B cell (primary cell): ENCODE measurements at regions not wholly inside any gene's neighbourhood (a gene's known extent, or its start where the extent isn't known, plus 50 kb on each side); places are given as distances from the start of the nearest gene placed in this dataset.

Source experiments
- ATAC-seq: fragments of 200-7000 bp; cut with Tn5 transposase; one replicate; pipeline ENCODE4 v1.10.0; 2021; ENCODE audit warnings: low read depth, mild to moderate bottlenecking, moderate number of reproducible peaks, moderate library complexity
- CTCF ChIA-PET: fragments of 350-600 bp; sonication (Branson Sonifier 250); formaldehyde crosslinking; loops from one replicate; lab custom pipeline; 2021; ENCODE audit warnings: antibody characterized with exemption, inconsistent platforms; lab: Charles Lee
- POLR2A ChIA-PET: fragments of 350-600 bp; sonication (Branson Sonifier 250); formaldehyde crosslinking; loops from one replicate; lab custom pipeline; 2021; ENCODE audit warnings: antibody characterized with exemption; lab: Charles Lee
- DNase-seq: peaks from one replicate; pipeline ENCODE4 v3.0.0; 2013
- H2AFZ ChIP-seq: 2 replicates; pipeline ENCODE4 v1.6.1; 2012; ENCODE audit warnings: mild to moderate bottlenecking, low read depth, low read length; ENCODE audit not compliant: insufficient read depth, poor library complexity, severe bottlenecking
- H3K27ac ChIP-seq, 2 donors: 1 replicate in 1 of 2; 2 replicates in 1 of 2; pipeline ENCODE4 v1.5.1; 2012 to 2013; ENCODE audit warnings: low read length in 2 of 2, mild to moderate bottlenecking in 2 of 2, moderate library complexity in 1 of 2
- H3K27me3 ChIP-seq, 4 experiments: fragments of 200-600 bp in 1 of 4; sonication (generic) in 1 of 4; replicated peaks in 1 of 4; 1 replicate in 2 of 4; 2 replicates in 2 of 4; pipeline versions ENCODE4 v1.6.1 to v1.7.0; 2013 to 2016; ENCODE audit warnings: low read length in 3 of 4, mild to moderate bottlenecking in 2 of 4, mixed read lengths in 1 of 4, moderate library complexity in 1 of 4; ENCODE audit not compliant: insufficient read depth in 4 of 4, control insufficient read depth in 3 of 4; ENCODE audit errors: control extremely low read depth in 1 of 4
- H3K36me3 ChIP-seq, 2 experiments: replicated peaks in 1 of 2; 1 replicate in 1 of 2; 2 replicates in 1 of 2; pipeline versions ENCODE4 v1.6.1 to v1.7.1; 2013; ENCODE audit warnings: low read length in 1 of 2; ENCODE audit not compliant: insufficient read depth in 2 of 2, control insufficient read depth in 1 of 2; ENCODE audit errors: control extremely low read depth in 1 of 2, extremely low read depth in 1 of 2
- H3K4me1 ChIP-seq, 2 donors: fragments of 200-600 bp in 1 of 2; sonication (generic) in 1 of 2; 1 replicate in 1 of 2; 2 replicates in 1 of 2; pipeline versions ENCODE4 v1.5.1 to v1.6.1; 2013 to 2017; ENCODE audit warnings: low read length in 2 of 2; ENCODE audit not compliant: control insufficient read depth in 2 of 2, insufficient read depth in 2 of 2
- H3K4me2 ChIP-seq: replicated peaks from 2 replicates; pipeline ENCODE3; 2012; ENCODE audit warnings: mild to moderate bottlenecking, low read depth, low read length; ENCODE audit not compliant: poor library complexity, severe bottlenecking
- H3K4me3 ChIP-seq, 5 experiments: fragments of 200-600 bp in 1 of 5; sonication (generic) in 1 of 5; 1 replicate in 3 of 5; 2 replicates in 2 of 5; pipeline versions ENCODE4 v1.5.1 to v1.7.0; 2011 to 2016; ENCODE audit warnings: low read length in 4 of 5, mild to moderate bottlenecking in 4 of 5, low read depth in 2 of 5, control low read depth in 1 of 5, moderate library complexity in 1 of 5; ENCODE audit not compliant: insufficient read depth in 1 of 5; ENCODE audit errors: control extremely low read depth in 1 of 5, extremely low read depth in 1 of 5
- H3K79me2 ChIP-seq: fragments of 200-600 bp; sonication (generic); one replicate; pipeline ENCODE4 v1.6.0; 2016; ENCODE audit warnings: low read length; ENCODE audit not compliant: control insufficient read depth, insufficient read depth
- H3K9ac ChIP-seq: fragments of 200-600 bp; sonication (generic); 2 replicates; pipeline ENCODE4 v1.6.1; 2017; ENCODE audit warnings: mild to moderate bottlenecking, low read length, moderate library complexity
- H3K9me3 ChIP-seq, 3 donors: one replicate each; pipeline versions ENCODE4 v1.6.1 to v1.7.1; 2013; ENCODE audit warnings: low read length in 2 of 3; ENCODE audit not compliant: control insufficient read depth in 2 of 3, insufficient read depth in 1 of 3; ENCODE audit errors: control extremely low read depth in 1 of 3
- H4K20me1 ChIP-seq: 2 replicates; pipeline ENCODE4 v1.6.0; 2012; ENCODE audit warnings: mild to moderate bottlenecking, low read length; ENCODE audit not compliant: insufficient read depth, control insufficient read depth, poor library complexity, severe bottlenecking
- H3K27ac Mint-ChIP-seq: one replicate; pipeline ENCODE4 v1.8.0; 2021; ENCODE audit warnings: mixed read lengths
- H3K27me3 Mint-ChIP-seq: one replicate; pipeline ENCODE4 v1.8.0; 2021; ENCODE audit warnings: mixed read lengths
- H3K4me1 Mint-ChIP-seq: one replicate; pipeline ENCODE4 v1.8.0; 2021; ENCODE audit warnings: mixed read lengths
- H3K4me3 Mint-ChIP-seq: one replicate; pipeline ENCODE4 v1.8.0; 2021; ENCODE audit warnings: mixed read lengths
- H3K9me3 Mint-ChIP-seq: one replicate; pipeline ENCODE4 v1.8.0; 2022; ENCODE audit warnings: mixed read lengths; ENCODE audit not compliant: insufficient read depth
- EZH2 ChIP-seq: IDR thresholded peaks from 2 replicates; pipeline ENCODE4 v1.6.1; 2012; ENCODE audit warnings: borderline replicate concordance, low read depth, mild to moderate bottlenecking, moderate library complexity, low read length; ENCODE audit not compliant: insufficient read depth, poor library complexity, severe bottlenecking
- WGBS: methylation state at CpG from one replicate; pipeline ENCODE4 v1.1.5; 2013; ENCODE audit warnings: missing lambda C conversion rate; ENCODE audit not compliant: insufficient coverage; 5-methylcytosine and 5-hydroxymethylcytosine counted together
- intact Hi-C: fragments of 100-400 bp; cut with micrococcal nuclease; formaldehyde crosslinking; loops from one replicate; pipeline ENCODE4 v1.10.0; 2022
- TF ChIP-seq, protein P1 (sequence below): fragments of 200-600 bp; IDR thresholded peaks from one replicate; pipeline ENCODE4 v1.8.0; 2022; ENCODE audit warnings: antibody characterized with exemption, mild to moderate bottlenecking

DNA sequence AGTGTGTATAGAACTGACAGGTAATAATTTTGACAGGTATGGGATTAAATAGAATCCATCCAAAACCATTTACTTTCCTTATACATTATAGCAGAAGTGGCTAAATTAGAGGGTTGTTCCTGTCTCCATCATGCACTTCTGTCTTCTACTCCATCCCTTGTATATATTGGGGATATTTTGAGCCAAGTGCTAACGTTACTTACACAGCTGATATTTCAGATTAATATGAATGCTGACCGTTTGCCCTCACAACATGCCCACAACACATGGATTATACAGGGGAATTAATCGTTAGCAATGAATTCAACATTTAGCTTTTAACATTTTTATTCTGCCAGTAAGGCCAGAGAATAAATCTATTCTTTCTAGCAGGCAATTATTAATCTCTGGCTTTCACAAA lies 1125.0 kb upstream of the FAM98A start:
- Histone ChIP-seq H3K36me3 (no peaks in the 10 kb centered on the region), H3K4me1 (no peaks in the 10 kb centered on the region), H3K4me2 (no peak overlapping the region), H3K79me2 (no peaks in the 10 kb centered on the region), H2AFZ (no peak overlapping the region), H4K20me1 (no peaks in the 10 kb centered on the region), H3K27ac (no peak overlapping the region), H3K9ac (no peak overlapping the region), H3K4me3 (no peak overlapping the region), H3K9me3 (peaks cover 0 to 9% (median 0%) of the 10 kb centered on the region in 3 donors), H3K27me3 (no peaks in the 10 kb centered on the region)
- Mint-ChIP-seq H3K4me3 (no peak overlapping the region), H3K27me3 (no peaks in the 10 kb centered on the region), H3K9me3 (no peaks in the 10 kb centered on the region), H3K4me1 (no peaks in the 10 kb centered on the region), H3K27ac (no peak overlapping the region)
- CTCF ChIA-PET = no interaction called here
- ATAC-seq = no peak
- intact Hi-C loops = no loop called here
- no peak for TF ChIP-seq EZH2
- TF ChIP-seq, protein P1, sequence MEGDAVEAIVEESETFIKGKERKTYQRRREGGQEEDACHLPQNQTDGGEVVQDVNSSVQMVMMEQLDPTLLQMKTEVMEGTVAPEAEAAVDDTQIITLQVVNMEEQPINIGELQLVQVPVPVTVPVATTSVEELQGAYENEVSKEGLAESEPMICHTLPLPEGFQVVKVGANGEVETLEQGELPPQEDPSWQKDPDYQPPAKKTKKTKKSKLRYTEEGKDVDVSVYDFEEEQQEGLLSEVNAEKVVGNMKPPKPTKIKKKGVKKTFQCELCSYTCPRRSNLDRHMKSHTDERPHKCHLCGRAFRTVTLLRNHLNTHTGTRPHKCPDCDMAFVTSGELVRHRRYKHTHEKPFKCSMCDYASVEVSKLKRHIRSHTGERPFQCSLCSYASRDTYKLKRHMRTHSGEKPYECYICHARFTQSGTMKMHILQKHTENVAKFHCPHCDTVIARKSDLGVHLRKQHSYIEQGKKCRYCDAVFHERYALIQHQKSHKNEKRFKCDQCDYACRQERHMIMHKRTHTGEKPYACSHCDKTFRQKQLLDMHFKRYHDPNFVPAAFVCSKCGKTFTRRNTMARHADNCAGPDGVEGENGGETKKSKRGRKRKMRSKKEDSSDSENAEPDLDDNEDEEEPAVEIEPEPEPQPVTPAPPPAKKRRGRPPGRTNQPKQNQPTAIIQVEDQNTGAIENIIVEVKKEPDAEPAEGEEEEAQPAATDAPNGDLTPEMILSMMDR = no peak
- POLR2A ChIA-PET = no interaction called here
- no peak for DNase-seq
- WGBS = no CpG with 5 or more reads among the region's 3 CpGs

DNA sequence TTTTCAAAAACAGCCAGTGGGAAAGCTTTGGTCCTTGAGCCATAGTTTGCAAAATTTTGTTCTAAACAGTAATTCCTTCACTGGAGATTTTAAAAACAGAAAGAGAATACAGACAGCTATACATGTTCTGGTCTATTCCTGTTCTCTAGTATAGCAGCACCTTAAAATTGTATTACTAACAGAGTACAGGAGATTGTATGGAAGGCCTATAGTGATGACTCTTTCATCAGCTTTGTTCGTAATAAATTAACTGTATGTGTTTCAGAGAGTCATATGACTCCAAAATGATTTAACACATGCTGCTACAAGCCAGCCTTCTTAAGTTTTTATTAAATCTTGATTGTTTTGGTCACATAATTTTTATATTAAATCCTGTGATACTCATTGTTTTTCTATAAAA lies 1124.6 kb upstream of the FAM98A start:
- no peak overlapping the region for H3K27ac Mint-ChIP-seq
- H3K4me1 Mint-ChIP-seq = no peaks in the 10 kb centered on the region
- Histone ChIP-seq H2AFZ (no peak overlapping the region), H3K4me2 (no peak overlapping the region), H3K9me3 (peaks cover 0 to 11% (median 0%) of the 10 kb centered on the region in 3 donors), H3K27me3 (no peaks in the 10 kb centered on the region), H3K27ac (no peak overlapping the region), H3K4me1 (no peaks in the 10 kb centered on the region), H3K36me3 (no peaks in the 10 kb centered on the region), H4K20me1 (no peaks in the 10 kb centered on the region), H3K9ac (no peak overlapping the region), H3K79me2 (no peaks in the 10 kb centered on the region), H3K4me3 (no peak overlapping the region)
- no CpG with 5 or more reads among the region's 1 CpG for WGBS
- ChIA-PET POLR2A (no interaction called here), CTCF (no interaction called here)
- ATAC-seq (no peak), DNase-seq (no peak)
- H3K4me3 Mint-ChIP-seq = no peak overlapping the region
- no peaks in the 10 kb centered on the region for H3K9me3 Mint-ChIP-seq
- intact Hi-C loops = no loop called here
- TF ChIP-seq EZH2 = no peak
- TF ChIP-seq, protein P1 = no peak
- no peaks in the 10 kb centered on the region for H3K27me3 Mint-ChIP-seq
